GM12872 (cell line): ENCODE measurements at regions not wholly inside any gene's neighbourhood (a gene's known extent, or its start where the extent isn't known, plus 50 kb on each side); places are given as distances from the start of the nearest gene placed in this dataset.

Source experiments
- TF ChIP-seq, protein P1 (sequence below): IDR thresholded peaks from 3 replicates; pipeline ENCODE4 v1.5.1; 2011; ENCODE audit warnings: low read depth, mild to moderate bottlenecking, low read length, moderate library complexity; ENCODE audit not compliant: insufficient read depth

DNA sequence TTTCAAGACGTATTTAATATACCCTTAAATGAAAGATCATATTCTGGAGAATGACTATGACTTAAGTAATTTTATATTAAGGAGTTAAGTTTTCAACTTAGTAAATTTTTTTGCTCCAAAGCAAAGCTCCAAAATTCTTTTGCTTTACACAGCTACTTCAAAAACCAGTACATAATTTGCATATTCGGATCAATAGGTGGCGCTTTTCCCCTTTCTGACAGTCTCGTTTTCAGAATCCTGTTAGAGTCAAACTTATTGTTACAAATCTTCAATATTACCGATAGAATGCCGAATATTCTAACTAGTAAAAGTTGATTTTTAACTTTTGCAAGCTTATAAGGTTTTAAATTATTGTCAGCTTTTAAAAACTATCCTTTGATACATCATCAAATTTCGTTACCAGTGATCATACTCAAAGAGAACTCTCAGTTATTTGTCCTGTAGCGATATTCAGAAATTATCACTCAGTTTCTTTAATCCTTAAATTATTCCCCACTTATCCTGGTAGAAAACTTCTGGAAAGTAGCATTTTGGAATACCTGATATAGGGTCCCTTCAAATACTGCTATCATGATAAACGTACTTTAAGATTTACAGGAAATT lies 852.7 kb upstream of the KLHL1 start:
- TF ChIP-seq, protein P1, sequence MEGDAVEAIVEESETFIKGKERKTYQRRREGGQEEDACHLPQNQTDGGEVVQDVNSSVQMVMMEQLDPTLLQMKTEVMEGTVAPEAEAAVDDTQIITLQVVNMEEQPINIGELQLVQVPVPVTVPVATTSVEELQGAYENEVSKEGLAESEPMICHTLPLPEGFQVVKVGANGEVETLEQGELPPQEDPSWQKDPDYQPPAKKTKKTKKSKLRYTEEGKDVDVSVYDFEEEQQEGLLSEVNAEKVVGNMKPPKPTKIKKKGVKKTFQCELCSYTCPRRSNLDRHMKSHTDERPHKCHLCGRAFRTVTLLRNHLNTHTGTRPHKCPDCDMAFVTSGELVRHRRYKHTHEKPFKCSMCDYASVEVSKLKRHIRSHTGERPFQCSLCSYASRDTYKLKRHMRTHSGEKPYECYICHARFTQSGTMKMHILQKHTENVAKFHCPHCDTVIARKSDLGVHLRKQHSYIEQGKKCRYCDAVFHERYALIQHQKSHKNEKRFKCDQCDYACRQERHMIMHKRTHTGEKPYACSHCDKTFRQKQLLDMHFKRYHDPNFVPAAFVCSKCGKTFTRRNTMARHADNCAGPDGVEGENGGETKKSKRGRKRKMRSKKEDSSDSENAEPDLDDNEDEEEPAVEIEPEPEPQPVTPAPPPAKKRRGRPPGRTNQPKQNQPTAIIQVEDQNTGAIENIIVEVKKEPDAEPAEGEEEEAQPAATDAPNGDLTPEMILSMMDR: peak; percentile 51

DNA sequence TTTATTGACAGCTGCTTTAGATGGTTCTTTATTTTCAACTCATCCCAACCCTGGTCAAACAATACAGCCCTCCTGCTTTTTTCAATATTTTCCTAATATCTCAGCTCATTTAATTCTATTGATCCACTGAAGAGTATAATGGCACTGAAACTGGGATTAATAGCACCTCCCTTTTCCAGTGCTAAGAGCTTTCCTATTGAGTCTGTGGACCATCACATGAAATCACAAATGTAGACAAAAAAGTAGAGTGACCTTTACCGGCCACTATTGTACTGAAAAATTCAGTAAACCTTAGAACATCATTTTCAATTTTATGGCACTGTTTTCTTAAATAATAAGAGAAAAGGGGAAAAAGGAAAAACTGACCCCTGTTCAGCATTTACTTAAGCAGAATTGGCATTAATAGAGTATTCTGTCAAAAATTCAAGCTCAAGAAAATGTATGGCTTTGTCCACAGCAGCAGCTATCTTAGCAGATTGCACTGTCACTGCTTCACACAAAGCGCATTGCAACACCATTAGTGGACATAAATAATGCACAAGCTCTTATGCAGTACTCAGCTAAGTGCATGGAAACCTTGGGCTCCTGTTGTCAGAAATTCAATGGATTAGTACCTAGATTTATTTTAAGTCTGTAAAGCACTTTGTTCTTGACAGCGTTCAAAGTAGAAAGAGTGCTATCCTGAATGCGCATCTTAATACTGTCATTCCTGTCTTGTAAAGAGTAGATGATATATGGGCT lies 851.0 kb upstream of the KLHL1 start:
- TF ChIP-seq, protein P1: no peak

DNA sequence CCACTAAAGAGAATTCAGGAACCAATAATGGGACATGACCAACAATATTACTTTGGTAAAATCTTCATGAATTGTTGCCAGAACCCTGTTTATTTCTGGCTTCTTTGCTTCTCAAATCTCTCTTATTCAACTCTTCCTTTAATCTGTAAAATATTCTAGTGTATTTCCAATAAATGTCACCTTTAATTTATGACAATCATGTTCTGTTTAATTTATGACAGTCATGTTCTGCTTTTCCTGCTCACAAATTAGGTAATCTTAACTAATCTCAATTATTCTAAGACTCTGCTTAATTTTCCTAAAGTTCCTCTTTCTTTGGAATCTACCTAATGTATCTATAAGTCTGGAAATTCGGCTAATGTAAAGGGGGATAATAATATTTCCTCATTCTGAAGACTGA lies 847.6 kb upstream of the KLHL1 start:
- TF ChIP-seq, protein P1: no peak

DNA sequence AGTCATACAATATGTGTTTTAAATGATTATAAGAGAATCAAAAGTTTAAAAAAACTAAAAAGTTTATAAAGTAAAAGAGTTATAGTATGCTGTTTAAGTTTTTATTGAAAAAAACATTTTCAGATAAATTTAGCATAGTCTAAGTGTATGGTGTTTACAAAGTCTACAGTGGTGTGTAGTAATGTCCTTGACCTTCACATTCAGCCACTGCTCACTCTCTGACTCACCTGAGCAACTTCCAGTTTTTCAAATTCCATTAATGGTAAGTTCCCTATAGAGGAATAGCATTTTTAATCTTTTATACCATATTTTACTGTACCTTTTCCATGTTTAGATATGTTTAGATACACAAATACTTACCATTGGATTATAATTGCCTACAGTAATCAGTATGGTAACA lies 842.4 kb upstream of the KLHL1 start:
- TF ChIP-seq, protein P1: no peak

DNA sequence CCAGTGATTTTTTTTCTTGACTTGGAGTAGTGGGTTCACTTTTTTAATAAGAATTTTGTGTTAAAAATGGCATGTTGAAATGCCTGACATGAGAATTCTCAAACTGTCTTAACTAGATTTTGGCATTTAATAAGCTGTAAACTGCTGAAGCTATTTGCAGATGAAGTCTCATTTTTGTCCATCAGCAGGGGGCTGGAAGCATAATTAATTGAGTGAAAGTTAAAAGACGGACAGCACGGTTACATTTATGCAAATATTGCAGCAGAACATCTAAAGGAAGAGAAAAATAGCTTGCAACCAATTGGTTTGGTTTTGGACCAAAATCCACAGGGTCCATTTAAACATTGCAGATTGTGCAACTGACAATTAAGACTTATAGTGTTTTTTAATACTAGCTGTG lies 837.3 kb upstream of the KLHL1 start:
- TF ChIP-seq, protein P1: no peak

DNA sequence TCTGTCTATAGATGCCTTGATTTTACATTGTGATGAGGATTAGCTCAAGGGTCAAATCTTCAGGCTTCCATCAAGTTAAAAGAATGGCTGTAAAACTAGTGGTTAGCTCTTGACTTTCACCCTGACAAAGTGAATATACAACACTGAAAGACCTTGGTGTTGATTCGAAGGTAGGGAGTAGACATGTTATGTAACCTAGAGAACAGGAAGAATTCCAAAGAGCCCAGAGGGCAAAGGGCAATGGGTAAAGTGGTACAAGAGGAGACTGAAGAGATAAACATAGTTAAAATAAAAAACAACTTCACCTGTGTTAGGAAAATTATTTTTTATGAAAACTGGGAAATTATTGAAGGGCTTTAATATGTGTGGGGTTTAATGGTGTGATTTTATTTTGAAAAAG lies 833.2 kb upstream of the KLHL1 start:
- TF ChIP-seq, protein P1: no peak

DNA sequence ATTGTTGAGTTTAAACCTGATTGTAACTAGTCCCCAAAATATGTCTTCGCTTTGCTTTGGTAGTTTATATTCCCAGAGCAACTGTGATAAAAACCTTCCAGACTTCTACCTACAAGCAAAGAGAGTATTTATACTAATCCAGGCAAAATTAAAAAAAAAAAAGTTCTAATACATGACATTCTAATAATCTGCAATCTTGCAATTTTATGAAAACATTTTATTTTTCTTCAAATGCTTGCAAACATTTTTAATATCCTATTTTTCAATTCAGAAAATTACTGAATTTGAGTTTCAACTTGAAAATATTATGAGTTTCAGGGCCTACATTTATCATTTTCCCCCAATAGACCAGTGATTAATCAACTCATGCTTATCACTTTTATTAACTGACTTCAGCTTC lies 830.2 kb upstream of the KLHL1 start:
- TF ChIP-seq, protein P1: no peak
